HCT116 (cell line): ENCODE measurements at regions not wholly inside any gene's neighbourhood (a gene's known extent, or its start where the extent isn't known, plus 50 kb on each side); places are given as distances from the start of the nearest gene placed in this dataset.

ENCODE experiments used
- ATF3 ChIP-seq: IDR thresholded peaks from 2 replicates; pipeline ENCODE4 v1.6.1; 2012
- CTCF ChIP-seq, 3 experiments: fragments of 200-600 bp in 1 of 3; sonication (generic) in 1 of 3; IDR thresholded peaks in 2 of 3; conservative IDR thresholded peaks in 1 of 3; 2 replicates each; pipeline ENCODE4 v1.5.1; 2012 to 2017; ENCODE audit warnings: low read depth in 2 of 3, low read length in 2 of 3, antibody characterized with exemption in 1 of 3, borderline replicate concordance in 1 of 3, control low read depth in 1 of 3, mild to moderate bottlenecking in 1 of 3, mixed read lengths in 1 of 3, mixed run types in 1 of 3, moderate library complexity in 1 of 3; ENCODE audit not compliant: insufficient read depth in 1 of 3
- EGR1 ChIP-seq: IDR thresholded peaks from 2 replicates; pipeline ENCODE4 v1.6.1; 2012; ENCODE audit warnings: low read depth
- EZH2 ChIP-seq: fragments of 200-600 bp; sonication (generic); IDR thresholded peaks from 2 replicates; pipeline ENCODE4 v1.6.1; 2017; ENCODE audit warnings: antibody characterized with exemption, mixed run types
- EZH2phosphoT487 ChIP-seq: fragments of 200-600 bp; IDR thresholded peaks from 2 replicates; pipeline ENCODE4 v1.6.1; 2018; ENCODE audit warnings: antibody characterized with exemption, borderline replicate concordance
- JUND ChIP-seq: IDR thresholded peaks from 2 replicates; pipeline ENCODE4 v1.6.1; 2012
- POLR2A ChIP-seq: IDR thresholded peaks from 2 replicates; pipeline ENCODE4 v1.7.0; 2011; ENCODE audit warnings: borderline replicate concordance; ENCODE audit not compliant: insufficient read depth, insufficient read length; ENCODE audit errors: extremely low read depth
- REST ChIP-seq: IDR thresholded peaks from 2 replicates; pipeline ENCODE4 v1.6.1; 2012; ENCODE audit warnings: low read depth
- SP1 ChIP-seq: IDR thresholded peaks from 2 replicates; pipeline ENCODE4 v1.6.1; 2012; ENCODE audit warnings: low read depth
- YY1 ChIP-seq: IDR thresholded peaks from 2 replicates; pipeline ENCODE4 v1.6.1; 2011; ENCODE audit warnings: low read length, low read depth, moderate library complexity, mild to moderate bottlenecking; ENCODE audit not compliant: insufficient replicate concordance; ENCODE audit errors: extremely low read depth
- ZFX ChIP-seq: fragments of 450-650 bp; IDR thresholded peaks from 2 replicates; pipeline ENCODE4 v1.6.1; 2017
- ZNF274 ChIP-seq: fragments of 200-500 bp; sonication (Bioruptor generic); IDR thresholded peaks from 2 replicates; pipeline ENCODE4 v1.6.1; 2014; ENCODE audit warnings: mild to moderate bottlenecking, low read depth, low read length, inconsistent platforms

- no peak for TF ChIP-seq CTCF (IDR thresholded peaks at IDR 0.05 in 2 of 3, conservative IDR thresholded peaks at IDR 0.05 in 1 of 3; ENCODE audit: borderline replicate concordance in 1 of 3, insufficient read depth in 1 of 3, low read depth in 2 of 3, low read length in 2 of 3)
- TF ChIP-seq ATF3, result no peak
- TF ChIP-seq POLR2A, result no peak
- TF ChIP-seq ZNF274, result no peak
- no peak for TF ChIP-seq REST
- TF ChIP-seq EGR1, result no peak
- no peak for TF ChIP-seq EZH2phosphoT487
- TF ChIP-seq SP1, result no peak
- TF ChIP-seq YY1, result no peak
- TF ChIP-seq EZH2, result no peak
- no peak for TF ChIP-seq ZFX
- TF ChIP-seq JUND, result no peak
Measured at GRCh38 chr1:239856067-239856466, 235.6 kb upstream of the FMN2 start.
